ENCODE measurements at regions not wholly inside any gene's neighbourhood (a gene's known extent, or its start where the extent isn't known, plus 50 kb on each side); places are given as distances from the start of the nearest gene placed in this dataset.

DNA sequence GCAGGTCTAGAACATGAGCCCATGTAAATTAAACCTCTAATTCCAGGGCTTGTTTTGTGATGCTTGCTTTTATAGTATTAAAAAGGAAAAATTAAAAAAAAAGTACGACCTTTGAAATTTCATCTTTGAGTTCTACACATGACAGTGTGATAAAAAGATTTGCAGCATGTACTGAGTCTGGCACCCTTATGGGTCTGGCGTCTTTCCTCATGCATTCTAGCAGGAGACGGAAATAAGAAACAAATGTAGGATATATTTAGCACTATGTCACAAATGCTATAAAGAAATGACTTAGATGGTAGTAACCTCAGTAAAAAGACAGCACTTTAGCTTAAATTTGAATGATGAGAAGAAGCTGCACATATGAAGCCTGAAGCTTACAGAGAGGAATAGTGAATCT lies 1474.3 kb upstream of the CDH6 start (continued):
- TF ChIP-seq, protein P1, sequence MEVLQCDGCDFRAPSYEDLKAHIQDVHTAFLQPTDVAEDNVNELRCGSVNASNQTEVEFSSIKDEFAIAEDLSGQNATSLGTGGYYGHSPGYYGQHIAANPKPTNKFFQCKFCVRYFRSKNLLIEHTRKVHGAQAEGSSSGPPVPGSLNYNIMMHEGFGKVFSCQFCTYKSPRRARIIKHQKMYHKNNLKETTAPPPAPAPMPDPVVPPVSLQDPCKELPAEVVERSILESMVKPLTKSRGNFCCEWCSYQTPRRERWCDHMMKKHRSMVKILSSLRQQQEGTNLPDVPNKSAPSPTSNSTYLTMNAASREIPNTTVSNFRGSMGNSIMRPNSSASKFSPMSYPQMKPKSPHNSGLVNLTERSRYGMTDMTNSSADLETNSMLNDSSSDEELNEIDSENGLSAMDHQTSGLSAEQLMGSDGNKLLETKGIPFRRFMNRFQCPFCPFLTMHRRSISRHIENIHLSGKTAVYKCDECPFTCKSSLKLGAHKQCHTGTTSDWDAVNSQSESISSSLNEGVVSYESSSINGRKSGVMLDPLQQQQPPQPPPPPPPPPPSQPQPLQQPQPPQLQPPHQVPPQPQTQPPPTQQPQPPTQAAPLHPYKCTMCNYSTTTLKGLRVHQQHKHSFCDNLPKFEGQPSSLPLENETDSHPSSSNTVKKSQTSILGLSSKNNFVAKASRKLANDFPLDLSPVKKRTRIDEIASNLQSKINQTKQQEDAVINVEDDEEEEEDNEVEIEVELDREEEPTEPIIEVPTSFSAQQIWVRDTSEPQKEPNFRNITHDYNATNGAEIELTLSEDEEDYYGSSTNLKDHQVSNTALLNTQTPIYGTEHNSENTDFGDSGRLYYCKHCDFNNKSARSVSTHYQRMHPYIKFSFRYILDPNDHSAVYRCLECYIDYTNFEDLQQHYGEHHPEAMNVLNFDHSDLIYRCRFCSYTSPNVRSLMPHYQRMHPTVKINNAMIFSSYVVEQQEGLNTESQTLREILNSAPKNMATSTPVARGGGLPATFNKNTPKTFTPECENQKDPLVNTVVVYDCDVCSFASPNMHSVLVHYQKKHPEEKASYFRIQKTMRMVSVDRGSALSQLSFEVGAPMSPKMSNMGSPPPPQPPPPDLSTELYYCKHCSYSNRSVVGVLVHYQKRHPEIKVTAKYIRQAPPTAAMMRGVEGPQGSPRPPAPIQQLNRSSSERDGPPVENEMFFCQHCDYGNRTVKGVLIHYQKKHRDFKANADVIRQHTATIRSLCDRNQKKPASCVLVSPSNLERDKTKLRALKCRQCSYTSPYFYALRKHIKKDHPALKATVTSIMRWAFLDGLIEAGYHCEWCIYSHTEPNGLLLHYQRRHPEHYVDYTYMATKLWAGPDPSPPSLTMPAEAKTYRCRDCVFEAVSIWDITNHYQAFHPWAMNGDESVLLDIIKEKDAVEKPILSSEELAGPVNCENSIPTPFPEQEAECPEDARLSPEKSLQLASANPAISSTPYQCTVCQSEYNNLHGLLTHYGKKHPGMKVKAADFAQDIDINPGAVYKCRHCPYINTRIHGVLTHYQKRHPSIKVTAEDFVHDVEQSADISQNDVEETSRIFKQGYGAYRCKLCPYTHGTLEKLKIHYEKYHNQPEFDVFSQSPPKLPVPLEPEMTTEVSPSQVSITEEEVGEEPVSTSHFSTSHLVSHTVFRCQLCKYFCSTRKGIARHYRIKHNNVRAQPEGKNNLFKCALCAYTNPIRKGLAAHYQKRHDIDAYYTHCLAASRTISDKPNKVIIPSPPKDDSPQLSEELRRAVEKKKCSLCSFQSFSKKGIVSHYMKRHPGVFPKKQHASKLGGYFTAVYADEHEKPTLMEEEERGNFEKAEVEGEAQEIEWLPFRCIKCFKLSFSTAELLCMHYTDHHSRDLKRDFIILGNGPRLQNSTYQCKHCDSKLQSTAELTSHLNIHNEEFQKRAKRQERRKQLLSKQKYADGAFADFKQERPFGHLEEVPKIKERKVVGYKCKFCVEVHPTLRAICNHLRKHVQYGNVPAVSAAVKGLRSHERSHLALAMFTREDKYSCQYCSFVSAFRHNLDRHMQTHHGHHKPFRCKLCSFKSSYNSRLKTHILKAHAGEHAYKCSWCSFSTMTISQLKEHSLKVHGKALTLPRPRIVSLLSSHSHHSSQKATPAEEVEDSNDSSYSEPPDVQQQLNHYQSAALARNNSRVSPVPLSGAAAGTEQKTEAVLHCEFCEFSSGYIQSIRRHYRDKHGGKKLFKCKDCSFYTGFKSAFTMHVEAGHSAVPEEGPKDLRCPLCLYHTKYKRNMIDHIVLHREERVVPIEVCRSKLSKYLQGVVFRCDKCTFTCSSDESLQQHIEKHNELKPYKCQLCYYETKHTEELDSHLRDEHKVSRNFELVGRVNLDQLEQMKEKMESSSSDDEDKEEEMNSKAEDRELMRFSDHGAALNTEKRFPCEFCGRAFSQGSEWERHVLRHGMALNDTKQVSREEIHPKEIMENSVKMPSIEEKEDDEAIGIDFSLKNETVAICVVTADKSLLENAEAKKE (CRISPR knock-in tag; IDR thresholded peaks at IDR 0.05) = no peak
- TF ChIP-seq JUNB (IDR thresholded peaks at IDR 0.05; ENCODE audit: unreplicated experiment) = no peak
- TF ChIP-seq CTCF (conservative IDR thresholded peaks at IDR 0.05; ENCODE audit: low read depth in 2 of 2) = no peak
- TF ChIP-seq EZH2 (IDR thresholded peaks at IDR 0.05; ENCODE audit: low read depth, unreplicated experiment) = no peak
- TF ChIP-seq STAT1 (IDR thresholded peaks at IDR 0.05; ENCODE audit: unreplicated experiment) = no peak
- no peak for TF ChIP-seq NANOG (IDR thresholded peaks at IDR 0.05; ENCODE audit: borderline replicate concordance)

DNA sequence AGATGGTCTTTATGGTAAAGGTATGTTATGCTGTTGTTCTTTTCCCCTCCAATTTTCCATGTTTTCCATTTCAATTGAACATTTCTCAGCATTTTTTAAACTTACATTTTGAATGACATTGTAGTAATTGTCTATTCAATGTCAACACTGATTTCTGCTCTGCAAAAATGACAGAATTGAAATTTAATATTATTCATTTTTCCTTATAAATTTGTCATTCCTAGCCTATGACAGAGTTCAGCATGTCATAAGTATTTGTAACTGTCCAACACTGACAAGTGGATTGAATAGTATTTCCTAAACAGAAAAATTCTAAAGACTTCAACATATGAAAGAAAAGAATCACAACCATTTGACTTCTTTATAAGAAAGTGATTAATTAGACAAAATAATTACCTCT lies 1478.3 kb upstream of the CDH6 start:
- DNase-seq (ENCODE audit: low spot score) (no peak), ATAC-seq (no peak)
- no peak overlapping the region for H3K4me3 ChIP-seq
- TF ChIP-seq ZNF114 (CRISPR knock-in tag; IDR thresholded peaks at IDR 0.05) (no peak), NANOG (IDR thresholded peaks at IDR 0.05; ENCODE audit: borderline replicate concordance) (no peak), CREB1 (CRISPR knock-in tag; IDR thresholded peaks at IDR 0.05; ENCODE audit: low read depth) (no peak), EZH2phosphoT487 (IDR thresholded peaks at IDR 0.05; ENCODE audit: unreplicated experiment) (no peak), STAT1 (IDR thresholded peaks at IDR 0.05; ENCODE audit: unreplicated experiment) (no peak), JUNB (IDR thresholded peaks at IDR 0.05; ENCODE audit: unreplicated experiment) (no peak), EZH2 (IDR thresholded peaks at IDR 0.05; ENCODE audit: low read depth, unreplicated experiment) (no peak), POLR2AphosphoS5 (IDR thresholded peaks at IDR 0.05; ENCODE audit: low read depth) (no peak), CTCF (conservative IDR thresholded peaks at IDR 0.05; ENCODE audit: low read depth in 2 of 2) (no peak)
- TF ChIP-seq, protein P2, sequence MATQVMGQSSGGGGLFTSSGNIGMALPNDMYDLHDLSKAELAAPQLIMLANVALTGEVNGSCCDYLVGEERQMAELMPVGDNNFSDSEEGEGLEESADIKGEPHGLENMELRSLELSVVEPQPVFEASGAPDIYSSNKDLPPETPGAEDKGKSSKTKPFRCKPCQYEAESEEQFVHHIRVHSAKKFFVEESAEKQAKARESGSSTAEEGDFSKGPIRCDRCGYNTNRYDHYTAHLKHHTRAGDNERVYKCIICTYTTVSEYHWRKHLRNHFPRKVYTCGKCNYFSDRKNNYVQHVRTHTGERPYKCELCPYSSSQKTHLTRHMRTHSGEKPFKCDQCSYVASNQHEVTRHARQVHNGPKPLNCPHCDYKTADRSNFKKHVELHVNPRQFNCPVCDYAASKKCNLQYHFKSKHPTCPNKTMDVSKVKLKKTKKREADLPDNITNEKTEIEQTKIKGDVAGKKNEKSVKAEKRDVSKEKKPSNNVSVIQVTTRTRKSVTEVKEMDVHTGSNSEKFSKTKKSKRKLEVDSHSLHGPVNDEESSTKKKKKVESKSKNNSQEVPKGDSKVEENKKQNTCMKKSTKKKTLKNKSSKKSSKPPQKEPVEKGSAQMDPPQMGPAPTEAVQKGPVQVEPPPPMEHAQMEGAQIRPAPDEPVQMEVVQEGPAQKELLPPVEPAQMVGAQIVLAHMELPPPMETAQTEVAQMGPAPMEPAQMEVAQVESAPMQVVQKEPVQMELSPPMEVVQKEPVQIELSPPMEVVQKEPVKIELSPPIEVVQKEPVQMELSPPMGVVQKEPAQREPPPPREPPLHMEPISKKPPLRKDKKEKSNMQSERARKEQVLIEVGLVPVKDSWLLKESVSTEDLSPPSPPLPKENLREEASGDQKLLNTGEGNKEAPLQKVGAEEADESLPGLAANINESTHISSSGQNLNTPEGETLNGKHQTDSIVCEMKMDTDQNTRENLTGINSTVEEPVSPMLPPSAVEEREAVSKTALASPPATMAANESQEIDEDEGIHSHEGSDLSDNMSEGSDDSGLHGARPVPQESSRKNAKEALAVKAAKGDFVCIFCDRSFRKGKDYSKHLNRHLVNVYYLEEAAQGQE (IDR thresholded peaks at IDR 0.05; ENCODE audit: unreplicated experiment) = no peak

More for the DNA sequence above, 1478.3 kb upstream of the CDH6 start:
- no peaks in the 10 kb centered on the region for H3K9me2 ChIP-seq (ENCODE audit: insufficient read depth)
- Mint-ChIP-seq H3K9me3 (no peaks in the 10 kb centered on the region; the same call in 2 of the 3 replicates), H3K27me3 (ENCODE audit: insufficient read depth, low read depth, poor library complexity) (no peaks in the 10 kb centered on the region), H3K4me3 (no peak overlapping the region), H3K4me1 (no peaks in the 10 kb centered on the region), H3K27ac (no peak overlapping the region), H3K36me3 (ENCODE audit: low read depth) (no peaks in the 10 kb centered on the region)
- no peaks in the 10 kb centered on the region for H3K36me3 ChIP-seq (ENCODE audit: insufficient read depth)
- H3K4me1 ChIP-seq (ENCODE audit: insufficient read depth) = no peaks in the 10 kb centered on the region
- H3K27me3 ChIP-seq (ENCODE audit: insufficient read depth) = no peaks in the 10 kb centered on the region
- no peaks in the 10 kb centered on the region for H3F3A ChIP-seq (replicated peaks; ENCODE audit: low read depth)
- no peak overlapping the region for H3K4me2 ChIP-seq
- H4K20me1 ChIP-seq (replicated peaks; ENCODE audit: insufficient read depth) = no peaks in the 10 kb centered on the region
- H2AFZ ChIP-seq = no peak overlapping the region
- no peak overlapping the region for H3K27ac ChIP-seq (ENCODE audit: low read depth)
- no peaks in the 10 kb centered on the region for H3K79me2 ChIP-seq (replicated peaks; ENCODE audit: insufficient read depth)

Data from GM23338 (cell line).